DND-41 (cell line): ENCODE measurements at regions not wholly inside any gene's neighbourhood (a gene's known extent, or its start where the extent isn't known, plus 50 kb on each side); places are given as distances from the start of the nearest gene placed in this dataset.
"Not testable (repeated sequence)": the region's sequence is repeated elsewhere in the genome, so short reads cannot be mapped to it uniquely, and the experiment has no call there.

ENCODE experiments used
- CTCF ChIP-seq: IDR thresholded peaks from 2 replicates; pipeline ENCODE4 v1.5.1; 2012; ENCODE audit warnings: borderline replicate concordance, low read length, moderate library complexity, mild to moderate bottlenecking; ENCODE audit not compliant: poor library complexity, severe bottlenecking; ENCODE audit errors: extremely low read depth
- EZH2 ChIP-seq: IDR thresholded peaks from 3 replicates; pipeline ENCODE4 v1.6.1; 2012; ENCODE audit warnings: borderline replicate concordance, low read depth, mild to moderate bottlenecking, moderate library complexity, low read length, inconsistent platforms; ENCODE audit not compliant: severe bottlenecking

DNA sequence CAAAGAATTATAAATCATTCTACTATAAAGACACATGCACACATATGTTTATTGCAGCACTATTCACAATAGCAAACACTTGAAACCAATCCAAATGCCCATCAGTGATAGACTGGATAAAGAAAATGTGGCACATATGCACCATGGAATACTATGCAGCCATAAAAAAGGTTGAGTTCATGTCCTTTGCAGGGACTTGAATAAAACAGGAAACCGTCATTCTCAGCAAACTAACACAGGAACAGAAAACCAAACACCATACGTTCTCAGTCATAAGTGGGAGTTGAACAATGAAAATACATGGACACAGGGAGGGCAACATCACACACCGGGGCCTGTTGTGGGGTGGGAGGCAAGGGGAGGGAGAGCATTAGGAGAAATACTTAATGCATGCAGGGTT is 538.9 kb downstream of the FRK start:
- not testable (repeated sequence) for TF ChIP-seq CTCF, EZH2
